Hematopoietic multipotent progenitor cell (in vitro differentiated cells): ENCODE measurements at regions not wholly inside any gene's neighbourhood (a gene's known extent, or its start where the extent isn't known, plus 50 kb on each side); places are given as distances from the start of the nearest gene placed in this dataset.

Source experiments
- DNase-seq, 3 donors: peaks; one replicate each; pipeline ENCODE4 v3.0.0-alpha.2; 2011 to 2015; ENCODE audit warnings: low read depth in 2 of 3, low spot score in 2 of 3

- no peak for DNase-seq
Measured at GRCh38 chr2:126748188-126748760, 92.3 kb downstream of the GYPC start.

- no peak for DNase-seq
Measured at GRCh38 chr2:126748929-126749518, 93.1 kb downstream of the GYPC start.

GRCh38 chr2:126749537-126749936, 93.6 kb downstream of the GYPC start:
- peak in 1 of 3 donors; percentile 26 for DNase-seq

- no peak for DNase-seq
Measured at GRCh38 chr2:126750506-126750905, 94.5 kb downstream of the GYPC start.

- DNase-seq, result no peak
Measured at GRCh38 chr2:126751477-126751876, 95.5 kb downstream of the GYPC start.

GRCh38 chr2:126752876-126753275, 96.9 kb downstream of the GYPC start:
- no peak for DNase-seq

- DNase-seq, result no peak
Measured at GRCh38 chr2:126753501-126754212, 97.7 kb downstream of the GYPC start.

- DNase-seq, result no peak
Measured at GRCh38 chr2:126754240-126755004, 98.5 kb downstream of the GYPC start.

GRCh38 chr2:126756125-126756524, 100.2 kb downstream of the GYPC start:
- no peak for DNase-seq

GRCh38 chr2:126761256-126761980, 105.5 kb downstream of the GYPC start:
- DNase-seq, result no peak

- DNase-seq, result no peak
Measured at GRCh38 chr2:126761981-126762878, 106.3 kb downstream of the GYPC start.

GRCh38 chr2:126764686-126765265, 108.8 kb downstream of the GYPC start:
- no peak for DNase-seq

- no peak for DNase-seq
Measured at GRCh38 chr2:126765395-126765794, 109.4 kb downstream of the GYPC start.

- no peak for DNase-seq
Measured at GRCh38 chr2:126766295-126766968, 110.5 kb downstream of the GYPC start.

GRCh38 chr2:126766969-126767296, 111.0 kb downstream of the GYPC start:
- DNase-seq, result no peak

GRCh38 chr2:126769118-126769517, 113.2 kb downstream of the GYPC start:
- DNase-seq, result no peak

GRCh38 chr2:126770466-126770865, 114.5 kb downstream of the GYPC start:
- no peak for DNase-seq

GRCh38 chr2:126771094-126771493, 115.1 kb downstream of the GYPC start:
- DNase-seq, result no peak
